Sigmoid colon (tissue), 6 donors: ENCODE measurements at regions not wholly inside any gene's neighbourhood (a gene's known extent, or its start where the extent isn't known, plus 50 kb on each side); places are given as distances from the start of the nearest gene placed in this dataset.
"Not testable (repeated sequence)": the region's sequence is repeated elsewhere in the genome, so short reads cannot be mapped to it uniquely, and the experiment has no call there.

Source experiments
- DNase-seq: peaks from one replicate; pipeline ENCODE4 v3.0.0-alpha.2; 2019
- H3K27ac ChIP-seq, 4 donors: fragments of 200-600 bp; sonication (generic); one replicate each; pipeline ENCODE4 v1.5.1; 2016 to 2019; ENCODE audit warnings: mild to moderate bottlenecking in 1 of 4
- H3K27me3 ChIP-seq, 3 donors: fragments of 200-600 bp; sonication (generic); one replicate each; pipeline ENCODE4 v1.5.1; 2019; ENCODE audit warnings: mild to moderate bottlenecking in 1 of 3
- H3K36me3 ChIP-seq, 4 donors: fragments of 200-600 bp; sonication (generic); one replicate each; pipeline ENCODE4 v1.5.1; 2016 to 2019
- H3K4me1 ChIP-seq, 4 donors: fragments of 200-600 bp; sonication (generic); one replicate each; pipeline ENCODE4 v1.5.1; 2017 to 2019
- H3K4me3 ChIP-seq, 4 donors: fragments of 200-600 bp; sonication (generic); one replicate each; pipeline ENCODE4 v1.5.1; 2017 to 2019; ENCODE audit warnings: mild to moderate bottlenecking in 2 of 4, moderate library complexity in 1 of 4
- H3K9me3 ChIP-seq, 4 donors: fragments of 200-600 bp in 3 of 4; sonication (generic) in 3 of 4; one replicate each; pipeline versions ENCODE4 v1.5.1 to v1.6.1; 2013 to 2019
- EP300 ChIP-seq, 4 donors: sonication (generic); formaldehyde crosslinking; IDR thresholded peaks; one replicate each; pipeline ENCODE4 v1.6.1; 2017; ENCODE audit warnings: antibody characterized with exemption in 4 of 4
- POLR2A ChIP-seq, 2 donors: fragments of 450-650 bp; IDR thresholded peaks; one replicate each; pipeline ENCODE4 v1.6.1; 2016; ENCODE audit warnings: antibody characterized with exemption in 2 of 2, mild to moderate bottlenecking in 2 of 2, moderate library complexity in 2 of 2
- POLR2AphosphoS5 ChIP-seq, 4 donors: sonication (generic); formaldehyde crosslinking; IDR thresholded peaks; one replicate each; pipeline ENCODE4 v1.6.1; 2017; ENCODE audit warnings: antibody characterized with exemption in 4 of 4
- WGBS, 2 donors: extraction: QIAGEN DNeasy Blood & Tissue Kit; methylation state at CpG; one replicate each; pipeline ENCODE4 v1.1.7; 2013; 5-methylcytosine and 5-hydroxymethylcytosine counted together
- intact Hi-C: fragments of 100-400 bp; cut with DNase I; formaldehyde crosslinking; loops from one replicate; pipeline ENCODE4 v1.15.1; 2023
- TF ChIP-seq, protein P1 (sequence below), 4 experiments: fragments of 450-650 bp in 3 of 4; fragments of 200-600 bp in 1 of 4; IDR thresholded peaks; one replicate each; pipeline ENCODE4 v1.5.1; 2016 to 2019; ENCODE audit warnings: antibody characterized with exemption in 4 of 4, mild to moderate bottlenecking in 3 of 4, moderate library complexity in 2 of 4
- donor health status: healthy with polysubstance abuse.
- donor health status: healthy.

DNA sequence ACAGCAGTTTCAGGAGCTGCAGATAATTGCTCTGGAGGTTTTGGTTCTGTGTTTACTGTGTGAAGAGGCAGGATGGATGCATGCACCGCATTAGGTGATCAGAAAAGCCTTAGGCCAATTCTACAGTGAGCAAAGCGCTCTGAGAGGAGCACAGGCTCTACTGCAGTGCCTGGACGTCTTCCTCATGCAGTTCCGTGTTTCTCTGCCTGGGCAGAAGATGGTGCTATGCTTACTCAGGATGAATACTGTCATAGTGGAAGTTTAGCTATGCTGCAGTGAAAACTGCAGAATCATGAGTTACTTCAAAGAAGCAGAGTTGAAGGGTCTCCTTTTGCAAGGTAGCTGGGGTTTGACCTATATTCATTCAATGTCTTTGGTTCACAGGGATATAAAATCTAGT, 1012.4 kb downstream of the KCNJ18 start:
- intact Hi-C loops: no loop called here
- 53 to 67% methylated on average over 4 of the region's 4 CpGs for WGBS, 2 donors
- no peak overlapping the region for H3K4me3 ChIP-seq
- H3K27ac ChIP-seq: no peak overlapping the region
- TF ChIP-seq, protein P1, sequence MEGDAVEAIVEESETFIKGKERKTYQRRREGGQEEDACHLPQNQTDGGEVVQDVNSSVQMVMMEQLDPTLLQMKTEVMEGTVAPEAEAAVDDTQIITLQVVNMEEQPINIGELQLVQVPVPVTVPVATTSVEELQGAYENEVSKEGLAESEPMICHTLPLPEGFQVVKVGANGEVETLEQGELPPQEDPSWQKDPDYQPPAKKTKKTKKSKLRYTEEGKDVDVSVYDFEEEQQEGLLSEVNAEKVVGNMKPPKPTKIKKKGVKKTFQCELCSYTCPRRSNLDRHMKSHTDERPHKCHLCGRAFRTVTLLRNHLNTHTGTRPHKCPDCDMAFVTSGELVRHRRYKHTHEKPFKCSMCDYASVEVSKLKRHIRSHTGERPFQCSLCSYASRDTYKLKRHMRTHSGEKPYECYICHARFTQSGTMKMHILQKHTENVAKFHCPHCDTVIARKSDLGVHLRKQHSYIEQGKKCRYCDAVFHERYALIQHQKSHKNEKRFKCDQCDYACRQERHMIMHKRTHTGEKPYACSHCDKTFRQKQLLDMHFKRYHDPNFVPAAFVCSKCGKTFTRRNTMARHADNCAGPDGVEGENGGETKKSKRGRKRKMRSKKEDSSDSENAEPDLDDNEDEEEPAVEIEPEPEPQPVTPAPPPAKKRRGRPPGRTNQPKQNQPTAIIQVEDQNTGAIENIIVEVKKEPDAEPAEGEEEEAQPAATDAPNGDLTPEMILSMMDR (IDR thresholded peaks at IDR 0.05): no peak
- TF ChIP-seq EP300 (IDR thresholded peaks at IDR 0.05) (no peak), POLR2AphosphoS5 (IDR thresholded peaks at IDR 0.05) (no peak), POLR2A (IDR thresholded peaks at IDR 0.05) (no peak)
- peaks cover 0 to 4% (median 0%) of the 10 kb centered on the region in 3 donors for H3K27me3 ChIP-seq
- H3K9me3 ChIP-seq: peaks cover 0 to 10% (median 0%) of the 10 kb centered on the region in 4 donors
- no peak for DNase-seq
- H3K4me1 ChIP-seq: no peaks in the 10 kb centered on the region
- H3K36me3 ChIP-seq: no peaks in the 10 kb centered on the region

DNA sequence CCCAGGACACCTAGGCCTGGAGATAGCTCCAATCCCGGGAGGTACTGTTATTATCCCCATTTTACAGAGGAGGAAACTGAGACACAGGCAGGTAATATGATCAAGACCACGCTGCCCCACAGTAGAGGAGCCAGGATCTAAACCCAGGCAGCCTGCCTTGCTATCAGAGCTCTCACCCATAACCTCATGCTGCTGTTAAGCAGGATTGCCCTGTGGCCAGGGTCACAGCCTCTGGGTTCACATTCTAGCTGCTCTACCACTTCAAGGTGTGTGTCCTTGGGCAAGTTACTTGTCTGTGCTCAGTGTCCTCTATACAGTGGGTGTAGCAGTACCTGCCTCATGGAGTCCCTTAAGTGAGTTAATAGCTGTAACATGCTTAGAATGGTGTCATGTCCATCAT, 1015.3 kb downstream of the KCNJ18 start:
- Histone ChIP-seq H3K9me3 (peaks cover 0 to 10% (median 0%) of the 10 kb centered on the region in 4 donors), H3K4me3 (no peak overlapping the region), H3K4me1 (no peaks in the 10 kb centered on the region), H3K27ac (no peak overlapping the region), H3K36me3 (no peaks in the 10 kb centered on the region), H3K27me3 (peaks cover 0 to 4% (median 0%) of the 10 kb centered on the region in 3 donors)
- intact Hi-C loops: no loop called here
- TF ChIP-seq POLR2A (IDR thresholded peaks at IDR 0.05) (no peak), EP300 (IDR thresholded peaks at IDR 0.05) (no peak), POLR2AphosphoS5 (IDR thresholded peaks at IDR 0.05) (no peak)
- TF ChIP-seq, protein P1 (IDR thresholded peaks at IDR 0.05): no peak
- DNase-seq: no peak
- 46 to 56% methylated on average over 2 of the region's 2 CpGs for WGBS, 2 donors

DNA sequence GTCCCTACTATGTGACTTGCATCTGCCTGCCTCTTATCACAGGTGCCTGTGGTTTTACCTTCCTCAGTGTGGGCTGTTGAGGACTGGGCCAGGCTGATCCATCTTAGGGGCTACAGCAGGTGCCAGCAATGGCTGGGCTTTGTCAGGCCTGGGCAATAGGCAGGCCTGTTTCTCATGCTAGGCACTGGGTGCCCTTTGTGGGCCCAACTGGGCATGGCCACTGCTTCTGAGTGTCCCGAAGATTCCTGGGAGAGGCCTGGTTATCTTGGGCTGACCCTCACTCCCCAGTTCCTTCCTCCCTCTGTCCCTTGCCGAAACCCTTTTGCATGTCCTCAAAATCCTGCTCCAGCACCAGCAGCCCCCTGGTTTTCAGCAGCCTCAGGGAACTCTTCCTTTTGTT, 1024.9 kb downstream of the KCNJ18 start:
- no peak overlapping the region for H3K27ac ChIP-seq
- H3K4me3 ChIP-seq: no peak overlapping the region
- no peaks in the 10 kb centered on the region for H3K36me3 ChIP-seq
- DNase-seq: no peak
- intact Hi-C loops: no loop called here
- WGBS, 2 donors: 77 to 80% methylated on average over 2 of the region's 2 CpGs
- no peaks in the 10 kb centered on the region for H3K4me1 ChIP-seq
- TF ChIP-seq POLR2AphosphoS5 (IDR thresholded peaks at IDR 0.05) (no peak), POLR2A (IDR thresholded peaks at IDR 0.05) (no peak), EP300 (IDR thresholded peaks at IDR 0.05) (no peak)
- TF ChIP-seq, protein P1 (IDR thresholded peaks at IDR 0.05): no peak
- H3K27me3 ChIP-seq: no peaks in the 10 kb centered on the region
- peaks cover 0 to 4% (median under 1%) of the 10 kb centered on the region in 4 donors for H3K9me3 ChIP-seq

DNA sequence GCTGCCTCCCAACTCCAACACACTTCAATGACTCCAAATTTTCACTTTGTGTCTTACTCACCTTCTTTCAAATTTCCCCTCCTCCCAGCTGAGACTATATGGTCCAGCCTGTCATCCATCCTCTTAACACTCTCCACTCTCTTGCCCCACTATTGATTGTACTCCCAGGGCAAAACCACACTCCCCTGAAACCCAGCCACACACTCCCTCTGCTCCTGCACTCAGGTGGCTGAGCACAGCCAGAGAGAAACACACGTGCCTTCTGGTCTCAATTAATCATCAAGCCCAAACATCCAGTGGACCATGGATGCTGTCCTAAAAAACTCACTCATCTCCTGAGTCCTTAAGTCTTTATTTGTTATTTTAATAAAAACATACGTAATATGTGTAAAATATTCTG, 1026.4 kb downstream of the KCNJ18 start:
- no peaks in the 10 kb centered on the region for H3K4me1 ChIP-seq
- H3K4me3 ChIP-seq: no peak overlapping the region
- 36 to 38% methylated on average over 2 of the region's 2 CpGs for WGBS, 2 donors
- intact Hi-C loops: no loop called here
- peaks cover 0 to 6% (median 2%) of the 10 kb centered on the region in 4 donors for H3K9me3 ChIP-seq
- H3K27ac ChIP-seq: no peak overlapping the region
- no peaks in the 10 kb centered on the region for H3K27me3 ChIP-seq
- DNase-seq: no peak
- no peaks in the 10 kb centered on the region for H3K36me3 ChIP-seq
- TF ChIP-seq, protein P1 (IDR thresholded peaks at IDR 0.05): no peak
- TF ChIP-seq EP300 (IDR thresholded peaks at IDR 0.05): no peak
- TF ChIP-seq POLR2A (IDR thresholded peaks at IDR 0.05): no peak
- no peak for TF ChIP-seq POLR2AphosphoS5 (IDR thresholded peaks at IDR 0.05)

DNA sequence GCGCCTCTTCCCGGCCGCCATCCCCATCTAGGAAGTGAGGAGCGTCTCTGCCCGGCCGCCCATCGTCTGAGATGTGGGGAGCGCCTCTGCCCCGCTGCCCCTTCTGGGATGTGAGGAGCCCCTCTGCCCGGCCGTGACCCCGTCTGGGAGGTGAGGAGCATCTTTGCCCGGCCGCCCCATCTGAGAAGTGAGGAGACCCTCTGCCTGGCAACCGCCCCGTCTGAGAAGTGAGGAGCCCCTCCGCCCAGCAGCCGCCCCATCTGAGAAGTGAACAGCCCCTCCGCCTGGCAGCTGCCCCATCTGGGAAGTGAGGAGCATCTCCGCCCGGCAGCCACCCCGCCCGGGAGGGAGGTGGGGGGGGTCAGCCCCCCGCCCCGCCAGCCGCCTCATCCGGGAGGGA, 1048.7 kb downstream of the KCNJ18 start:
- WGBS, 2 donors: 89 to 93% methylated on average over 27 of the region's 27 CpGs
- intact Hi-C loops, H3K36me3 ChIP-seq, H3K4me3 ChIP-seq, H3K27ac ChIP-seq, H3K4me1 ChIP-seq, H3K27me3 ChIP-seq: not testable (repeated sequence)
- DNase-seq: peak; percentile 48
- peaks cover 0 to 11% (median 5%) of the 10 kb centered on the region in 4 donors for H3K9me3 ChIP-seq
